ENCODE measurements at regions not wholly inside any gene's neighbourhood (a gene's known extent, or its start where the extent isn't known, plus 50 kb on each side); places are given as distances from the start of the nearest gene placed in this dataset.

- no peak for TF ChIP-seq KDM1A (IDR thresholded peaks at IDR 0.05; ENCODE audit: borderline replicate concordance, low read length)
- no peak for TF ChIP-seq CBX5 (IDR thresholded peaks at IDR 0.05; ENCODE audit: low read depth, low read length)
Observed at GRCh38 chr14:51523243-51523642, 128.5 kb upstream of the FRMD6 start (continued).

All from H1 (cell line).